Adrenal gland (tissue), 5 donors: ENCODE measurements at regions not wholly inside any gene's neighbourhood (a gene's known extent, or its start where the extent isn't known, plus 50 kb on each side); places are given as distances from the start of the nearest gene placed in this dataset.

ENCODE experiments used
- POLR2A ChIP-seq, 2 donors: fragments of 450-650 bp; IDR thresholded peaks; one replicate each; pipeline ENCODE4 v1.6.1; 2017; ENCODE audit warnings: antibody characterized with exemption in 2 of 2, mild to moderate bottlenecking in 2 of 2, moderate library complexity in 1 of 2
- TF ChIP-seq, protein P1 (sequence below), 6 experiments: fragments of 450-650 bp in 4 of 6; fragments of 200-600 bp in 2 of 6; sonication (generic) in 1 of 6; IDR thresholded peaks; 1 replicate in 5 of 6; 2 replicates in 1 of 6; pipeline versions ENCODE4 v1.5.1 to v1.8.0; 2016 to 2021; ENCODE audit warnings: antibody characterized with exemption in 6 of 6, mild to moderate bottlenecking in 2 of 6, moderate library complexity in 1 of 6
- donor health status: DM: no; HTN: no; CAD: no.

DNA sequence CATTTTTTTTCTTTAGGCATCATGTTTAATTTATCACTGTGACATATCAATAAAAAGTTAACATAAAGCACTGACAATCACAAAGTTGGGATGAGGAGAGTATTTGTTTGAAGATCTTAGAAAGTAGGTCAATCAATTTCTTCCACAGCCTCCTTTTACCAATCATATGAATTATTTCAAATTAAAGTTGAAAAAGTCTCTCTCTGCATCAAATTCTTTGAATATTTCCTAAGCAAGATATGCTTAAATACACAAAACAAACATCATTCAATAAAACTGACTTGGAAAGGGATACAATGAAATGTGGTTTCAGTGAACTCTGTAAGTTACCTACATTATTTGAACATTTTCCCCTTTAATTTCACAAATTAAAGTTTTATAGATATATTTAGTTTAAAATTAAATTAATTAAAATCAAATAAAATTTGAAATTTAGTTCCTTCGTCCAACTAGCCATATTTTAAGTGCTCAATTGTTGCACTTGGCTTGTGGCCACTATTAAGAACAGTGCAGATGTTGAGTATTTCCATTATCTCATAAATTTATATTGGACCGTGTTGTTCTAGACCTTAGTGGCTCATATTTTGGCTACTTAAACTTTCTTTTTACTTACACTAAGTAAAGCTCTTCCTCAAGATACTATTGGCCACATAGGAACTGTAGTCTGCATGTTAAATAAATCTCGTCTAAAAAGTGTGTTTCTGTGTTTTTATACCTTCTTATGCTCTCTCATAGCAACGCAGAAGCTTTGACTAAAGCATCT, 949.7 kb upstream of the NUDT12 start:
- TF ChIP-seq, protein P1, sequence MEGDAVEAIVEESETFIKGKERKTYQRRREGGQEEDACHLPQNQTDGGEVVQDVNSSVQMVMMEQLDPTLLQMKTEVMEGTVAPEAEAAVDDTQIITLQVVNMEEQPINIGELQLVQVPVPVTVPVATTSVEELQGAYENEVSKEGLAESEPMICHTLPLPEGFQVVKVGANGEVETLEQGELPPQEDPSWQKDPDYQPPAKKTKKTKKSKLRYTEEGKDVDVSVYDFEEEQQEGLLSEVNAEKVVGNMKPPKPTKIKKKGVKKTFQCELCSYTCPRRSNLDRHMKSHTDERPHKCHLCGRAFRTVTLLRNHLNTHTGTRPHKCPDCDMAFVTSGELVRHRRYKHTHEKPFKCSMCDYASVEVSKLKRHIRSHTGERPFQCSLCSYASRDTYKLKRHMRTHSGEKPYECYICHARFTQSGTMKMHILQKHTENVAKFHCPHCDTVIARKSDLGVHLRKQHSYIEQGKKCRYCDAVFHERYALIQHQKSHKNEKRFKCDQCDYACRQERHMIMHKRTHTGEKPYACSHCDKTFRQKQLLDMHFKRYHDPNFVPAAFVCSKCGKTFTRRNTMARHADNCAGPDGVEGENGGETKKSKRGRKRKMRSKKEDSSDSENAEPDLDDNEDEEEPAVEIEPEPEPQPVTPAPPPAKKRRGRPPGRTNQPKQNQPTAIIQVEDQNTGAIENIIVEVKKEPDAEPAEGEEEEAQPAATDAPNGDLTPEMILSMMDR (IDR thresholded peaks at IDR 0.05), result no peak
- no peak for TF ChIP-seq POLR2A (IDR thresholded peaks at IDR 0.05)
